Choroid plexus epithelial cell (primary cell): ENCODE measurements at regions not wholly inside any gene's neighbourhood (a gene's known extent, or its start where the extent isn't known, plus 50 kb on each side); places are given as distances from the start of the nearest gene placed in this dataset.

Experiments
- DNase-seq: peaks from one replicate; pipeline ENCODE4 v3.0.0-alpha.2; 2010; ENCODE audit warnings: low read depth
- H3K4me3 ChIP-seq: 2 replicates; pipeline ENCODE4 v1.5.1; 2011; ENCODE audit warnings: low read depth, mild to moderate bottlenecking, control low read depth, low read length, moderate library complexity
- CTCF ChIP-seq: conservative IDR thresholded peaks from 2 replicates; pipeline ENCODE4 v1.5.1; 2011; ENCODE audit warnings: low read depth, mild to moderate bottlenecking, control low read depth, inconsistent platforms, low read length, moderate library complexity

GRCh38 chr9:3014178-3014577, 170.3 kb upstream of the PUM3 start:
- H3K4me3 ChIP-seq, result no peak overlapping the region
- no peak for DNase-seq
- no peak for TF ChIP-seq CTCF

GRCh38 chr9:3012842-3013241, 168.9 kb upstream of the PUM3 start:
- DNase-seq, result no peak
- H3K4me3 ChIP-seq, result no peak overlapping the region
- no peak for TF ChIP-seq CTCF

GRCh38 chr9:3012245-3012644, 168.3 kb upstream of the PUM3 start:
- no peak for TF ChIP-seq CTCF
- H3K4me3 ChIP-seq, result no peak overlapping the region
- DNase-seq, result no peak

GRCh38 chr9:3008091-3008490, 164.2 kb upstream of the PUM3 start:
- no peak for TF ChIP-seq CTCF
- no peak overlapping the region for H3K4me3 ChIP-seq
- no peak for DNase-seq

- TF ChIP-seq CTCF, result no peak
- DNase-seq, result no peak
- no peak overlapping the region for H3K4me3 ChIP-seq
Observed at GRCh38 chr9:3007326-3007725, 163.4 kb upstream of the PUM3 start.

GRCh38 chr9:3006851-3007250, 163.0 kb upstream of the PUM3 start:
- DNase-seq, result no peak
- H3K4me3 ChIP-seq, result no peak overlapping the region
- no peak for TF ChIP-seq CTCF

GRCh38 chr9:3004572-3004971, 160.7 kb upstream of the PUM3 start:
- DNase-seq, result no peak
- TF ChIP-seq CTCF, result no peak
- no peak overlapping the region for H3K4me3 ChIP-seq
